SK-N-MC (cell line): ENCODE measurements at regions not wholly inside any gene's neighbourhood (a gene's known extent, or its start where the extent isn't known, plus 50 kb on each side); places are given as distances from the start of the nearest gene placed in this dataset.

Experiments
- EZH2 ChIP-seq: fragments of 200-600 bp; sonication (generic); IDR thresholded peaks from one replicate; pipeline ENCODE4 v1.6.1; 2017; ENCODE audit warnings: antibody characterized with exemption
- FOXP2 ChIP-seq: optimal IDR thresholded peaks from 2 replicates; pipeline ENCODE3; 2011; ENCODE audit warnings: mild to moderate bottlenecking, moderate library complexity; ENCODE audit not compliant: insufficient read depth; ENCODE audit errors: extremely low read length, control extremely low read depth
- POLR2AphosphoS5 ChIP-seq: IDR thresholded peaks from 2 replicates; pipeline ENCODE4 v1.6.1; 2012; ENCODE audit warnings: mild to moderate bottlenecking, low read depth, low read length, borderline replicate concordance

DNA sequence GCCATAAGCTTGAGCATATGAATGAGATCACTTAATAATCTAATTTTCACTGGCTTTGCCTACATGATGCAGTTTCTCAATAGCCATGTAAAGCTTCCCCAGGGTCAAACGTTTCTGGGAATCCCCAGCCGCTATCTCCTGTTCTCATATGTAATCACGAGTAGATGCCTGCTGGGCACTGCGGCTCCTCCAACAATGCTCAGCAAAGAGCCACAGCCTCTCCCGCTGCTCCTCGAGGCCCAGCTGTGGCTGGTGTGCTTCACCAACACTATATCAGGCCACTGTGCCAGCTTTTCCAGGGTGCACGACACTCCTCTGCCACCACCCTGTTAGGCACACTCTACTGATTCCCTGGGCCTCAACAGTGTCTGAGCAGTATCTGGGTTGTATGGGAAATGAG is 78.3 kb upstream of the RASGEF1B start:
- TF ChIP-seq EZH2 (no peak), POLR2AphosphoS5 (no peak), FOXP2 (no peak)
